ENCODE measurements at regions not wholly inside any gene's neighbourhood (a gene's known extent, or its start where the extent isn't known, plus 50 kb on each side); places are given as distances from the start of the nearest gene placed in this dataset.

GRCh38 chr7:22937946-22938345, 76.0 kb downstream of the HYCC1 start:
- no peak for ATAC-seq (ENCODE audit: low read depth)
- Histone ChIP-seq H3K4me1 (ENCODE audit: control insufficient read depth in 2 of 2, insufficient read depth in 2 of 2, low read length in 2 of 2) (no peaks in the 10 kb centered on the region), H2AFZ (ENCODE audit: insufficient read depth, low read depth, low read length, poor library complexity, severe bottlenecking) (no peak overlapping the region), H3K4me2 (replicated peaks; ENCODE audit: low read depth, low read length, poor library complexity, severe bottlenecking) (no peak overlapping the region), H3K36me3 (replicated peaks in 1 of 2; ENCODE audit: control extremely low read depth in 1 of 2, control insufficient read depth in 1 of 2, extremely low read depth in 1 of 2, insufficient read depth in 2 of 2, low read length in 1 of 2) (no peaks in the 10 kb centered on the region), H3K27me3 (replicated peaks in 1 of 4; ENCODE audit: control extremely low read depth in 1 of 4, control insufficient read depth in 3 of 4, insufficient read depth in 4 of 4, low read length in 3 of 4) (no peaks in the 10 kb centered on the region), H3K4me3 (ENCODE audit: control extremely low read depth in 1 of 5, extremely low read depth in 1 of 5, insufficient read depth in 1 of 5, low read depth in 2 of 5, low read length in 4 of 5) (no peak overlapping the region), H3K9me3 (ENCODE audit: control extremely low read depth in 1 of 3, control insufficient read depth in 2 of 3, insufficient read depth in 1 of 3, low read length in 2 of 3) (no peaks in the 10 kb centered on the region), H3K9ac (ENCODE audit: low read length) (no peak overlapping the region), H4K20me1 (ENCODE audit: control insufficient read depth, insufficient read depth, low read length, poor library complexity, severe bottlenecking) (no peaks in the 10 kb centered on the region), H3K27ac (ENCODE audit: low read length in 2 of 2) (no peak overlapping the region), H3K79me2 (ENCODE audit: control insufficient read depth, insufficient read depth, low read length) (no peaks in the 10 kb centered on the region)
- CTCF ChIA-PET, result no interaction called here
- H3K4me1 Mint-ChIP-seq, result no peaks in the 10 kb centered on the region
- no CpG with 5 or more reads among the region's 1 CpG for WGBS (ENCODE audit: insufficient coverage)
- H3K27ac Mint-ChIP-seq, result peak overlapping the region; percentile 6
- H3K27me3 Mint-ChIP-seq, result no peaks in the 10 kb centered on the region
- no peak overlapping the region for H3K4me3 Mint-ChIP-seq
- intact Hi-C loops (cut with micrococcal nuclease), result no loop called here
- no peak for TF ChIP-seq CTCF (IDR thresholded peaks at IDR 0.05)
- TF ChIP-seq EZH2 (IDR thresholded peaks at IDR 0.05; ENCODE audit: borderline replicate concordance, insufficient read depth, low read depth, low read length, poor library complexity, severe bottlenecking), result no peak
- POLR2A ChIA-PET, result no interaction called here
- no peak for DNase-seq
- no peaks in the 10 kb centered on the region for H3K9me3 Mint-ChIP-seq (ENCODE audit: insufficient read depth)

- ChIA-PET POLR2A (no interaction called here), CTCF (no interaction called here)
- ATAC-seq (ENCODE audit: low read depth), result no peak
- Histone ChIP-seq H3K9ac (ENCODE audit: low read length) (no peak overlapping the region), H3K4me3 (ENCODE audit: control extremely low read depth in 1 of 5, extremely low read depth in 1 of 5, insufficient read depth in 1 of 5, low read depth in 2 of 5, low read length in 4 of 5) (no peak overlapping the region), H3K4me1 (ENCODE audit: control insufficient read depth in 2 of 2, insufficient read depth in 2 of 2, low read length in 2 of 2) (no peaks in the 10 kb centered on the region), H3K4me2 (replicated peaks; ENCODE audit: low read depth, low read length, poor library complexity, severe bottlenecking) (no peak overlapping the region), H3K27ac (ENCODE audit: low read length in 2 of 2) (no peak overlapping the region), H3K36me3 (replicated peaks in 1 of 2; ENCODE audit: control extremely low read depth in 1 of 2, control insufficient read depth in 1 of 2, extremely low read depth in 1 of 2, insufficient read depth in 2 of 2, low read length in 1 of 2) (no peaks in the 10 kb centered on the region), H3K79me2 (ENCODE audit: control insufficient read depth, insufficient read depth, low read length) (no peaks in the 10 kb centered on the region), H2AFZ (ENCODE audit: insufficient read depth, low read depth, low read length, poor library complexity, severe bottlenecking) (no peak overlapping the region), H3K27me3 (replicated peaks in 1 of 4; ENCODE audit: control extremely low read depth in 1 of 4, control insufficient read depth in 3 of 4, insufficient read depth in 4 of 4, low read length in 3 of 4) (no peaks in the 10 kb centered on the region), H4K20me1 (ENCODE audit: control insufficient read depth, insufficient read depth, low read length, poor library complexity, severe bottlenecking) (no peaks in the 10 kb centered on the region), H3K9me3 (ENCODE audit: control extremely low read depth in 1 of 3, control insufficient read depth in 2 of 3, insufficient read depth in 1 of 3, low read length in 2 of 3) (no peaks in the 10 kb centered on the region)
- Mint-ChIP-seq H3K4me3 (no peak overlapping the region), H3K27ac (no peak overlapping the region), H3K9me3 (ENCODE audit: insufficient read depth) (no peaks in the 10 kb centered on the region), H3K27me3 (no peaks in the 10 kb centered on the region), H3K4me1 (no peaks in the 10 kb centered on the region)
- DNase-seq, result no peak
- WGBS (ENCODE audit: insufficient coverage), result no CpG with 5 or more reads among the region's 3 CpGs
- intact Hi-C loops (cut with micrococcal nuclease), result no loop called here
- TF ChIP-seq EZH2 (IDR thresholded peaks at IDR 0.05; ENCODE audit: borderline replicate concordance, insufficient read depth, low read depth, low read length, poor library complexity, severe bottlenecking) (no peak), CTCF (IDR thresholded peaks at IDR 0.05) (no peak)
These were observed 77.7 kb downstream of the HYCC1 start for GRCh38 chr7:22936246-22936645.

All from B cell (primary cell).